Epithelial cell of proximal tubule (primary cell): ENCODE measurements at regions not wholly inside any gene's neighbourhood (a gene's known extent, or its start where the extent isn't known, plus 50 kb on each side); places are given as distances from the start of the nearest gene placed in this dataset.

Source experiments
- DNase-seq: peaks from one replicate; pipeline ENCODE4 v3.0.0-alpha.2; 2011; ENCODE audit warnings: low read depth
- H3K4me3 ChIP-seq: 2 replicates; pipeline ENCODE4 v1.5.1; 2011; ENCODE audit warnings: low read depth, mild to moderate bottlenecking, low read length
- CTCF ChIP-seq: conservative IDR thresholded peaks from 2 replicates; pipeline ENCODE4 v1.5.1; 2012; ENCODE audit warnings: low read depth, mild to moderate bottlenecking, low read length

DNA sequence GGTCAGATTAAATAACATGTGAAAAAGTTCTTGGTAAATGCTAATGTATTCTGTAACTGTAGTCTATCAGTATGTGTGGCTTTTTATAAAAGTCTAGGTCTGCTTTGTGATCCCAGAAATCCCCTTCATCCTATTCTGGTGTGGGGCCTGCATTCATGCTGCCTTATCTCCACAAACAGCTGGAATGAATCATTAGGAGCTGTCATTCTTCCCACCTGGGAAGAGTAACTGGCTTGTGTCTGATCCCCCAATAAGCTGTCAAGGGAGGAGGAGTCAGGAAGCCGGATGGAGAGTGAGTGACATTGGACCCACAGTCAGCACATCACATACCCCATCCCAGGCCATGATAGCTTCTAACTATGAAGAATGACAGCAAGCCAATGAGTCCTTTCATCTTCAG is 81.1 kb upstream of the EPHA4 start:
- DNase-seq, result no peak
- H3K4me3 ChIP-seq, result no peak overlapping the region
- no peak for TF ChIP-seq CTCF

GRCh38 chr2:221649051-221649775 is 77.1 kb upstream of the EPHA4 start:
- no peak for TF ChIP-seq CTCF
- no peak overlapping the region for H3K4me3 ChIP-seq
- no peak for DNase-seq

- no peak for DNase-seq
- no peak for TF ChIP-seq CTCF
- H3K4me3 ChIP-seq, result no peak overlapping the region
These were observed 70.3 kb upstream of the EPHA4 start for GRCh38 chr2:221642447-221642846.

DNA sequence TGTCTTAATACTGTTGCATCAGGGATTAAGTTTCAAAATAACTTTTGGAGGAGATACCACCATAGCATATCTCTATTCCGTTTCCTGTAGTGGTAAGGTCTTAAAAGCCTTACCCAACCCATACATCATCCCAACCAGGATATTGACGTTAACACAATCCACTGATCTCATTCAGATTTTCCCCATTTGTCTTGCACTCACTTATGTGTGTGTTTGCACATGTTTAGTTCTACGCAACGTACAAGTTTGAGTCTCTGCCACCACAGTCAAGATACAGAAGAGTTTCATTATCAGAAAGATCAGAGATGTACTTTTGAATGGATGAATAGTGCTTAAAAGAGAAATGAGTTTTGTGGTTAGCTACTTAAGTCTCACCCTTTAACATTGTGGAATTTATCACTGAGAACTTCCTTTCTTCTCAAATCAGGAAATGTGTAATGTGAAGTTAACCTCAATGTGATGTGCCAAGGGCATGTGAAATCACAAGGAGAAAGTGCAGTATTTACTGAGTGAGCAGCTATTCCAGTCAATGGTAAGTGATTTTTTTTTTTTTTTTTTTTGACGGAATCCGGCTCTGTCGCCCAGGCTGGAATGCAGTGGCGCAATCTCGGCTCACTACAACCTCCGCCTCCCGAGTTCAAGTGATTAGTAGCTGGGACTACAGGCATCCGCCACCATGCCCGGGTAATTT is 69.2 kb upstream of the EPHA4 start:
- no peak for DNase-seq
- H3K4me3 ChIP-seq, result no peak overlapping the region
- no peak for TF ChIP-seq CTCF

GRCh38 chr2:221640686-221641085 is 68.6 kb upstream of the EPHA4 start:
- no peak for TF ChIP-seq CTCF
- no peak overlapping the region for H3K4me3 ChIP-seq
- DNase-seq, result no peak

GRCh38 chr2:221637851-221638250 is 65.7 kb upstream of the EPHA4 start:
- no peak for TF ChIP-seq CTCF
- no peak overlapping the region for H3K4me3 ChIP-seq
- DNase-seq, result no peak

DNA sequence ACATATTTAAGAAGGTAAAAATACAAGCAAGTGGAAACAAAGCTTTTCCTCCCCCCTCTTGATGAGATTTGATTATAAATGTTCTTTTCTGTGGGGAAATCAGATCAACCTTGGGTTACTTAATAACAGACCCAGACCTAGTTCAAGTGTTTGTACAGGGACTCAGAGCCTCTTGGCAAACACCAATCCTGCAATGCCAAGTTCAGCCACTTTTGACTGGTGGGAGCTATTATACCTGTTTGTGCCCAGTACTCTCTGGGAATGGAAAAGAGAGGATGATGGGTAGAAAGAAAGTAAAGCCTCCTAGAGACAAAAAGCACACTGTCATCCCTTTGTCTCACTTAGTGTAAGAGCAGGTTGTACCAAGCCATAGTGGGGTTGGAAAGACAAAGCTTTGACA is 63.8 kb upstream of the EPHA4 start:
- no peak overlapping the region for H3K4me3 ChIP-seq
- peak; percentile 56 for DNase-seq
- peak; percentile 69 for TF ChIP-seq CTCF
